ENCODE measurements at regions not wholly inside any gene's neighbourhood (a gene's known extent, or its start where the extent isn't known, plus 50 kb on each side); places are given as distances from the start of the nearest gene placed in this dataset.
"Not testable (repeated sequence)": the region's sequence is repeated elsewhere in the genome, so short reads cannot be mapped to it uniquely, and the experiment has no call there.

DNA sequence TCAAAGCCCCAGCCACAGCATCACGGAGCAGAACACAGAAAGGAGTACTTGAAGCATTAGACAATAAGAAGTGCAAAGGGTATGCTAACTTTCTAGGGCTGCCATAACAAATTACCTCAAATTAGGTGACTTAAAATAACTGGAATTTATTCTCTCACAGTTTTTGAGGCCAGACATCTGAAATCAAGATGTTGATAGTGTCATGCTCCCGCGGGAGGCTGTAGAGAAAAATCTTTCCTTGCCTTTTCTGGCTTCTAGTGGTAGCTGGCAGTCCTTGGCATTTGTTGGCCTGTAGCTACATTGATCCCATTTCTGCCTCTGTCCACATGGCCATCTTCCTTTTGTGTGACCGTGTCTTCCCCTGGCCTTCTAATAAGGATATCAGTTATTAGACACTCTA lies 51.9 kb upstream of the SPDL1 start:
- no peak for DNase-seq (ENCODE audit: low read depth)

DNA sequence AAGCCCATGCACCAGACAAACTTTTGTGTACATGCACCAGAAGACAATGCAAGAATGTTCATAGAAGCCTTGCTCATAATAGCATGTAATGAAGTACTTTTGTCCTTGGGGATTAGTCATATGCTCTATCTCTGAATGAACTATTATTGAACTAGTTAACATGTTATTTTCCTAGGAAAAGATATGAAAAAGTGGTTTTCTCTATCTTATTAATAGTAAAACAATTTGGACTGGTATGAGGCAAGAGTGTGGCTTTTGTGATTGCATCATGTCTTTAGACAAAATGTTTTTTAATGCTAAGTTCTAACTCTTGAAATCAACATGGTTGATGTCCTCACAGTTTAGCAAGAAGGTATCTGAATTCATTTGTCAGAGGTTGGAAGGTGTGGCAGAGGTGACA lies 55.7 kb upstream of the SPDL1 start:
- DNase-seq (ENCODE audit: low read depth), result no peak

DNA sequence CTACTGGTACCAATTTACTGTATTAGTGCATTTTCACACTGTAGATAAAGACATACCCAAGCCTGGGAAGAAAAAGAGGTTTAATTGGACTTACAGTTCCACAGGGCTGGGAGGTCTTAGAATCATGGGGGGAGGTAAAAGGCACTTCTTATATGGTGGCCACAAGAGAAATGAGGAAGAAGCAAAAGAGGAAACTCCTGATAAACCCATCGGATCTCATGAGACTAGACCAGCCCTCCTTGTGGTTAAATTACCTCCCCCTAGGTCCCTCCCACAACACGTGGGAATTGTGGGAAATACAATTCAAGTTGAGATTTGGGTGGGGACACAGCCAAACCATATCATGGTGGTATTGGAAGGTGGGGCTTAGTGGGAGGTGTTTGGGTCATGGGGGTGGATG lies 56.5 kb upstream of the SPDL1 start:
- DNase-seq (ENCODE audit: low read depth), result no peak

DNA sequence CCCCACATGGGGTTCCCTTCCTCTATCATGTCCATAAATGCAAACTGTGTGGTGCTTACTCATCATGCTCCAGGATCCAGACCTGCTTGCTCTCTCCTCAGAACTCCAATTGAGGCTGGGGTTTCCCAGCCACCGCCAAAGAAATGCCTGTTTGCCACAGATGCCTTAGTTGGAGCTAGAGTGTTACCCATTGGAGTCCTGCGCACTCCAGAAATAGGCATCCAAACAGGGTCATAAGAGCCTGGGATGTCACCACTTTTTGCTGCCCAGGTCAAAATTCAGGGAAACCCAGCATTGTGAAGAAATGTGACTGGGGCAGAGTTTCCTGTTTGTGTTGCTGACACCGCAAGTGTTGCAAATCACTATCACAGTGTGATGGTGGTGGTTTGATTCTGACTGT lies 60.7 kb upstream of the SPDL1 start:
- DNase-seq (ENCODE audit: low read depth), result no peak

DNA sequence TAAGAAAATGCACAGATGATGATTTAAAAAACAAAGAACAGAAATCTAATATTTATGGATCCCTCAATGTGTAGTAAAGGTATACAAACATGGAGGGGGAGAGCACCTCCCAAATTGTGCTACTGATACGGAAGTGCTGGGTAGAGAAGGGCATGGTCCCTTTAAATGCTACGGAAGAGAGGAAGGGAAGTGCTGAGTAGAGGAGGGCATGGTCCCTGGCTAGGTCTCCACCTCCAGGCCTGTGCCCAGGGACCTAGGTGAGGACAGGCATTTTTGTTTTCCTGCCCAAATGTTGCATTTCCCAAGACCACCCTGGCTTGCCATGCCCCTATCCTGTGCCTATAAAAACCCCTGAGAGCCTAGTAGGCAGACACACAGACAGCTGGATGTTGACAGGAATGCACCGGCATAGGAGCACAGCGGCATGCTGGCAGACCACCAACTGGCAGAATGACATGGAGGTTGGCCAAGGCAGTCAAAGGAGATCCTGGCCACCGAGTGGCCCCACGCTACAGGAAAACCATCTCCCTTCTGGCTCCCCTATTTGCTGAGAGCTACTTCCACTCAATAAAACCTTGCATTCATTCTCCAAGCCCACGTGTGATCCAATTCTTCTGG lies 62.1 kb upstream of the SPDL1 start:
- peak; percentile 20 for DNase-seq (ENCODE audit: low read depth)

DNA sequence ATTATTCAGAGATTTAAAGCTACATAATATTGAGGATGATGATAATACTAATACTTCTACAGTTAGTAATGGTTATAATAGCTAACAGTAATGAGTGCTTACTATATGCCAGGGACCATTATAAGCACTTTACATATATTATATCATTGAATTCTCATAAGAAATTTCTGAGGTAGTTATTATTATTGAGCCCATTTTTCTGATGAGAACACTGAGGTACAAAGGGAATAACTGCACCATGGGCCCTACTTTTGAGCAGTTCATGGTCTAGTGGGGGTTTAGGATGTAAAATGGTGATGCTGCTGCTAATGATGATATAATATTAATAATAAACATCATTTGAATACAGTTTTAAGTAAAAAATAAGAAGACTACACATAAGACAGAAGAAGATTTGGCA lies 64.2 kb upstream of the SPDL1 start:
- DNase-seq (ENCODE audit: low read depth), result no peak

DNA sequence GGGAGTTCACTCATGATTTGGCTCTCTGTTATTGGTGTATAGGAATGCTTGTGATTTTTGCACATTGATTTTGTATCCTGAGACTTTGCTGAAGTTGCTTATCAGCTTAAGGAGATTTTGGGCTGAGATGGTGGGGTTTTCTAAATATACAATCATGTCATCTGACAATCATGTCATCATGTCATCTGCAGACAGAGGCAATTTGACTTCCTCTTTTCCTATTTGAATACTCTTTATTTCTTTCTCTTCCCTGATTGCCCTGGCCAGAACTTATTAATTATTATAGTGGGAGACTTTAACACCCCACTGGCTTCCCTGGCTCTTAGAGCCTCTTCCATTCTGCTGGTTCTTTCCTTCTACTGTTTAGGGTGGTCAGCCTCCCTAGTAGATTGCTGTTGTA lies 64.8 kb upstream of the SPDL1 start:
- not testable (repeated sequence) for DNase-seq (ENCODE audit: low read depth)

DNA sequence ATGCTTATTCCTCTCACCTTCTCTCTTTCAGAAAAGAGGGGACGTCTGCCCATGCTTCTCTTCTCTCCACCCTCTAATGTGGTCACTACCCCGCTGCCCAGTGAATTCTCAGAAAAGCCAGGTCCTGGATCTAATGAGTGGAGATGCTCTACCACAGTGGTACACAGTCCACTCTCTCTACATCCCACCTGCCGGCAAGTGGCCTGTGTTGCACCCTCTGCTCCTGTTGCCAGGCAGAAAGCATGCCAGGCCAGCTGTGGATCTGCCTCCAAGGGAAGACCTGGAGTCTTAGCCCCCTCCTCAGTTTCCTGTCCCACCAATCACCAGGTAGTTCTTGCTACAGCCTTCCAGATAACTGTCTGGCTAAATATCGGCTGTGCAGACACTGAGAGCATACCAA lies 71.2 kb upstream of the SPDL1 start:
- no peak for DNase-seq (ENCODE audit: low read depth)

DNA sequence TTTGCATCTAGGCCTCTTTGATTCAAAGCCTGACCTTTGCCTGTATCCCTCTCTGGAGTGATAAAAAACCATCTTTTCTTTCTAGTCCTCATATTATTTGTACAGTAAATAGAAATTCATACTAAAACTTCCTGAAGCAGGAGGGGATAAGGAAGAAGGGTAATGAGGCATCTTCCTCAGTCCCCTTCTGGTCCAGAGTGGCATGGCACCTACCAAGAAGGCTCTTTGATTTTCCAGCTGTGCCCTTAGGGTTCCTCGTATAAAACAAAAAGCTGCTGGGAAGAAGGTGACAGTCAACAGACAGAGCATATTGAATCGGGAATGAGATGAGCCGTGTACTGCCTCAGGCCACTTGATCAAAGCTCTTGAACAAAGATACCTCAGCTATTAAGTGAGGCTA lies 71.9 kb upstream of the SPDL1 start:
- no peak for DNase-seq (ENCODE audit: low read depth)

DNA sequence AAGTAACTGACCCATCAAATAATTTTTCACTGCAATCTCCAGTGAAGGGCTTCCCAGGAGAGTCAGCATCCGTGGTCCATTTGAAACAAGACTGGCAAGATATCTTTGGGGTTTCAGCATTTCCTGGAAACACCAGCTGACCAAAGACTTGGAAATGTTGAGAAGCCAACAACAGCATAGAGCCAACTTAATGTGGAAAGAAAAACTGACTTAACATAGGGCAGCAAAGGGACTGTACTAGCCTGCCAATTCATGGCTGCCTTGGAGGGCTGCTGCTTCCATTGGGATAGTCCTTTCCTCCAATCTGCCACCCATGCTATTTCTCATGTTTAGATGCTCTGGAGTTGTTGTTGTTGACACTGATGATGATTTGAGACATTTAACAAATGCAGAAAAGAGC lies 76.5 kb upstream of the SPDL1 start:
- no peak for DNase-seq (ENCODE audit: low read depth)

DNA sequence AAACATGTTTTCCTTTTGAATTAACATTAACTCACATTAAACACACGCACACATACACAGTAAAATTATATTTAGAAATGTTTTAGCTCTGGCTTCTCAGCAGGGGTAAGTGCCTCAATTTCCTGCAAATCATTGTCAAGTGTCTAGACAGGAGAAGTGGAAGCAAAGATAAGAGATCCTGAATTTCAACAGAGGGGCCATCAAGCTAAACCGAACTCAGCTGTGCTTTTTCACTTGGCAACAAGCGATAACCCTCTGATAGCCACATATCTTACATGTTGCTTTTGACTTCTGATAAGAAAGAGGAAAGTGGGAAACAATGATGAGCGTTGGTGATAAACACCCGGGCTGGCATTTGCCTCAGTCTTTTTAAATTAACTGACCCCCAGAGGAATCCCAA lies 79.7 kb upstream of the SPDL1 start:
- no peak for DNase-seq (ENCODE audit: low read depth)

DNA sequence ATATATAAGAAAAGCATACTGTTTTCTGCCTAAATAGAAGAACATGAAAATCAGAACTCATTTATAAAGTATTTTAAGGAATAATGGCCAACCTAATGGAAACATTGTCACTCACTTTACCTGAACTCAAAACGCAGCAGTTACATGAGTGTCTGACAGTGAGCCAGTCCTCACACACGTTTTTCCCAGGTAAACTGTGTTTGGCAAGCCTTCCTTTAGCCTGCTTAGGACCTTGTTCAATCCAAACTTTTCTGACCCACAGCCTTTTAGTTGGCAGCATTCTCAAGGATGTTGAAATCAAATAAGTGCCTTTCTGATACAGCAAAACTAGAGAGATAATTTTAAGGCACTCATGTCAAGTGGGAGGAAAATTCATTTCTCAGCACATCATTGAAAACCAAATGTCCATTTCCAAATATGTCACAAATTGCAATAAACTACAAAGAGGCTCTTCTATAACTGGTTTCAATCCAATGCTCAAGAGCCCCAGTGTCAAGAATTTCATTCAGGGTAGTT lies 83.5 kb upstream of the SPDL1 start:
- DNase-seq (ENCODE audit: low read depth), result no peak

DNA sequence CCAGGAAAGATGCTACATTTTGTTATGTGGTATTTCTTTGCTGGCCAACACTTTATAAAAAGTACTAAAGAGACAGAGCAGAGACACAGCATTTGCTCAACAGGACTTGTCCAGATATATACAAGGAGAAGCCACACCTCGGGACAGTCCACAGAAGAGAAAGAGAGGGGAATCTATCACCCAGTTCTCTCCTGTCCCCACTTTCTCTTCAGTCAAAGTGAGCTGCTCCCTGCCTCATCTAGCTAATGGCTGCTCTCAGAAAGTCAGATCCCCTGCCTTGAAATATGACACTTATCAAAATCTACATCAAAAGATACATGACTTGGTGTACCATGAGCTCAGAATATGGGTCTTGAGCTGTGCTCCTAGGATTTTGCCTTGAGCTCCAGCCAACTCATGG lies 86.7 kb upstream of the SPDL1 start:
- no peak for DNase-seq (ENCODE audit: low read depth)

DNA sequence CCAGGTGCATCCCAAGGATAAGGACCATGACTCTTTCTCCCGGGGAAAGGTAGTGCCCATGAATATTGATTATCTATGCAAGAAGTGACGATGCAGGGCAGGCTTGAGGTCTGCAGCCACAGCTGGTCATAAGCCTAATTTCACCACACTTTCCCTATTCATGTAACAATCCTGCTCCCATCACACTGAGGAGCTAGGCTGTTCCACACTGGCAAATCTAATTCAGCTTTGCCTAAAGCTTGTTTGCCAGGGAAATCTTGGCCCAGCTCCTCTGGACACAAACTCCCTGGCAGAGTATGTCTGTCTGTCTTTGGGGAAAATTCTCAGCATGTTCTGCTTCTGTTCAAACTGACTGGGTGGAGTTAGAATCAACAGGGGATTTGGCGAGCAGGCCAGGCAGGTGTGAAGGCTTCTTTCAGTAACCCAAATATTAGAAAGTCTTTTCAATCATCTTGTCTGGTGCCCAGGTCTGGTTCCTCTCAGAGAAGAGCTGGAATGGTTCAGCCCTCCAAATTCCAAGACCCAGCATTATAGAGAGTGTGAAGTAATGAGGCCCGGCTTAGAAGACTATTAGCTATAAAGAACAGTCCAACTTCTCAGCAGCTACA lies 88.5 kb upstream of the SPDL1 start:
- DNase-seq (ENCODE audit: low read depth), result no peak

DNA sequence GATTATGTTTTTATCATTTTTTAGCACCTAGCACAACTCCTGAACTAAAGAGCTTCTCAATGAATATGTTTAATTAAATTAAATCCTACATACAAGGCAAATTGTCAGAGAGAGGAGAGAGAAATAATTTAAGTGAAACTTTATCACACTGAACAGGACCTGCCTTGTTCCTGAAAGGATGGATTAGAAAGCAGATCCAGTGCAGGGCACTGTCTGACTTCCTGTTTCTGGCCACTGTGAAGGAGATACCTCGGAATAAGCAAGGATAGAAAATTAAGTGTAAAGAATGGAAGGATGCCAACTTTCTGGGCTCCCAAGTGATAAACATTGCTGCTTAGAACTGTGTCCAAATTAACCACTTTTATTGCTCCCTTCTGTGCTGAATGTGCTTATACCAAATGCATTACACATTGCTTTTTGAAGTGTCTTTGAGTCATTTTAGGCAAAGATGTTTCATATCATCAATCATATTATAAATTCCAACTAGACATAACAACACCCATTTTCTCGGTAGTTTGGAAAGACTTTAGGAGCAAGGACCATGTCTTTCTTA lies 89.1 kb upstream of the SPDL1 start:
- DNase-seq (ENCODE audit: low read depth), result peak; percentile 5

DNA sequence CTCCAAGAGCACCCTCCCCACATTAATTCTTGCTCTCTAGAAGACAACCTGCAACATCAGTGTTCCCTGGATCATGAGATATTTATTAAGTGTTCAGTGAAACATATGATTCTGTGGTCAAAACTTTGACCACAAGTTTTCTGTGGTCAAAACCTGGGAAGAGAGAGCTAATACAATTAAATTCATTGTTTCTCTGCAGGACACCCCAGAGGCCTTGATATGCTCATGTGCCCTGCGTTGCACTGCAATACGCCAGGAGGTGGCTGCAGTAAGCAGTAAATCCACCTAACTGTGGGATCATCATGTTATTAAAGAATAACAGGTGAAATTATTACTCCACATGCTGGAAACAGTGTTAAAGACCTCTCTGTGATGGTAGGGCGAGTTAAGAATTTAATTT lies 109.3 kb upstream of the SPDL1 start:
- peak; percentile 55 for DNase-seq (ENCODE audit: low read depth)

DNA sequence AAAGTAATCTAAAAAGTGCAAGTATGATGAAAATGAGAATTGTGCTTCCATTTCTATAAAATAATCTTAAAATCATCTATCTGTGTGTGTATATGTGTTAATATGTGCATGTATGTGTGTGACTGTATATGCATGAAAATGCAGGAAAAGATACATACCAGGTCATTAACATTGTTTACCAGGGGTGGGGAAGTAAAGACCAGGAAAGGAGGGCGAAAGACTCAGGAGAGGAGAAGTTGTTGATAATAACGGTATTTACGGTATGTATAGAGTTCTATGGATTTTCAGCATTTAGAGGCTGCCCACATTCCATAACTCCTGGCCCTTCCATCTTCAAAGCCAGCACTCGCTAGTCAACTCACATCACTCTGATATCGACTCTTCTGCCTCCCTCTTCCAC lies 111.0 kb upstream of the SPDL1 start:
- no peak for DNase-seq (ENCODE audit: low read depth)

DNA sequence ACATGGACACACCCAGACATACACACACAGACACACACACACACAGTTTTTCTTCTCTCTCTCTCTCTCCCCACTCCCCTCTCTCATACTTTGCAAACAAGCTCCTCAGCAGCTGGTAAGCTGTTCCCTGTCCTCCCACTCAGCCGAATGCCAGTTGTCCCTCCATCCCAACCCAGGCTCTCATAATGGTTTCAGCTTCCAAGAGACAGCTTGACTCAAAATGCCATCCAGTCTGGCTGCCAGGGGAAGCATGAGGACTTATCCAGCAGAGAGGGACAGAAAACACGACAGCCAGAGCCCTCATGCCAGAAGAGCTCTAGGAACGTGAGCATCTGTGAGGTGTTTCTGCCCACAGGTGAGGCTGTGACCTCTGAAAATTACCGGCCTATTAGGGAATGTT lies 112.6 kb upstream of the SPDL1 start:
- DNase-seq (ENCODE audit: low read depth), result no peak

DNA sequence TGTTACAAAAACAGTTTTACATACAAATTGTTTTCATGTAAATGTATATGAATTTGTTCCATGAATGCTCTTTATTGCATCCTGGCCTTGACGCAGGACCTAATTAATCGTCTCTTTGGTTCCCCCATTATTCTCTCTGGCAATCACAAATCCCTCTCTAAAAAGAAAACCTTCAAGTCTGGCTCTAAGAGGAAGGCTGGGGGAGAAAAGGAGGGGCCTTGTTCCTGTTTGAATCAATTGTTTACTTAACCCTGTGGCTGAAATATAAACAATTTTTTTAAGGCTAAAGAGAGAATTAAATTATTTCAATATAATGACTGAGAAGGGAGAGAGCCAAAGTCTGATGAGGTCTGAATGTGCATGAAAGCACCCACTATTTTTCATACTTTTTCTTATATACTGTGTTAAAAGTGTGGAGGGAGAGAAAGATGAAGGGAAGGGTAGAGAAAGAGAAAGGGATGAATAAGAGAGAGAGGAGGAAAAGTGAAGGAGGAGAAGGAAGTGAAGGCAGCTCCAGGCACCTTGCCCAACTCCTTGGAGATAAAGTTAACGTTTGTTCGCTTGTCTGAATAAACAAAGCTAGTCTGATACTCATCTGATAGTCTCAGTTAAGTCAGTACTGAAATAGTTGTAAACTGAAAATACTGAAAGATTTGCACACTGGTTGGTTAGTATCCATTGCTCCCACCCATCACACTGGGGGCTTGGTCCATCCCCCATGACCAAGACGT lies 116.4 kb upstream of the SPDL1 start:
- DNase-seq (ENCODE audit: low read depth), result peak; percentile 22

DNA sequence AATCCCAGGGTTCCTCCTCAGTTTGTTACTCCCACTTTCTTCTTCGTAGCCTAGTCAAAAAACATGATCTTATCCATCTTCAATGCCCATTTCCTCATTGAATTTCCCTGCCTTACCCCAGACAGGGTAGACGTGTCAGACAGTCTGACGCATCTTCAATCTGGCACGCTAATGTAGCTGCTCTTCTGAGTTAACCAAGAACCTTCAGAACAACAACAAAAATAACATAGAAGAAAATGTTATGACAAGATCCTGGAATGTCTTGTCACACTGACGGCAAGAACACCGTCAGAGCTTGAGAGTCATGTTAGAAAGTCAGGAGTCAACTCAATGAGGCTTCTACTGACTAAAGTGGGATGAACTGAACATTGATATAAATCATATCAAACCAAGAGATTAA lies 122.7 kb upstream of the SPDL1 start:
- no peak for DNase-seq (ENCODE audit: low read depth)

DNA sequence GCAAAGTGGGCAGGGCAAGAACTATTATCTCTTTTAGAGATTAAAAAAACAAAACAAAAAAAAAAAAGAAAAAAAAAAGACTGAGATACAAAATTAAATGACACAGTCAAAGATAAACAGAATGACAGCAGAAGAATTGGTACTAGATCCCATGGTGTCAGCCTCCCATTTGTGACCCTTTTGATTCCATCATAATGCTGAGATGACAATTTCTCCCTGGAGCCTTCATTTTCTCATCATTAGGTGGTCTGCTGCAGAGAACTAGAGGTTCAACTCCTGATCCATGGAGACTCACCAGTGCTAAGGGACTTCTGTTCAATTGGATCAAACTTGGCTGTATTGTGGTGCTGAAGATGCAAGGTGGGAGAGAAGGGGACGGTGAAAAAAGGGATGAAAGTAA lies 123.5 kb upstream of the SPDL1 start:
- no peak for DNase-seq (ENCODE audit: low read depth)

DNA sequence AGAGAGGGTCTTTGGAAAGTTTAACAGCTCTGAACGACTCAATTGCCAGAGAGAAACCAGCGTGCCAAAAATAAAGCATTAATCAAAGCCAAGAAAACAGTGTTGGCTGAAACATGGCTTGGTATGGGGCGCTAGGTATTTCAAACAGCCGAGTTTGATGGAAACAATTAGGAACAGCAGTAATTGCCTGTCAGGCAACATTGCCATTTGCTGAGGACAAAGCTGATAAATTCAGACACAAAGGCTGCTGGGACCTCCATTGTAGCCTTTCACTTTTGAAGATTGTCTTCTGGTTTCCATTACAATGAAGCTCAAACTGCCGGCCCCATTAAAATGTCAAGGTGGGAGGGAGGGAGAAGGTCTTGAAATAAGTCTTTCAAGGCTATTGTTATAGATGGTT lies 125.4 kb upstream of the SPDL1 start:
- no peak for DNase-seq (ENCODE audit: low read depth)

DNA sequence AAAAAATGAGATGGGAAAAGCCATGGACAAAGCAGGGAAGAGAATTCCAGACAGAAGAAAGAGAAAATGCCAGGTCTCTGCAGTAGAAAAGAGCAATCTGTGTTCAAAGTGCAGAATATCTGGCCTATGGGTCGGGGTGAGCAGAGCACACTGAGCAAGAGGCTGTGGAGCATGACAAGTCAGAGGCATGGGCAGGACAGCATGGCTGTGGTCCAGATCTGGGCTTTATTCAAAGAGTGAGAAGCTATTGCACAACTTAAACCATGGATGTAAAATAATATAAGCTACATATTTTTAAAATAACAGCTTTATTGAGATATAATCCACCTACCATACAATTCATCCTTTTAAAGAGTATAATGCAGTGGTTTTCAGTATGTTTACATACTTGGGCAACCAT lies 133.1 kb upstream of the SPDL1 start:
- DNase-seq (ENCODE audit: low read depth), result no peak

All from M059J (cell line).